Kidney (tissue), 13 donors: ENCODE measurements at regions not wholly inside any gene's neighbourhood (a gene's known extent, or its start where the extent isn't known, plus 50 kb on each side); places are given as distances from the start of the nearest gene placed in this dataset.

ENCODE experiments used
- DNase-seq, 5 donors: peaks; one replicate each; pipeline ENCODE4 v3.0.0-alpha.2; 2013 to 2020
- FAIRE-seq: peaks from 2 replicates; lab custom pipeline; 2012; peaks lifted over from hg19 to GRCh38; lab: Jason Lieb, UNC
- H3K27ac ChIP-seq, 2 donors: one replicate each; pipeline ENCODE4 v1.7.0; 2013; ENCODE audit warnings: low read depth in 2 of 2, low read length in 2 of 2, inconsistent platforms in 1 of 2
- H3K27me3 ChIP-seq: one replicate; pipeline ENCODE4 v1.7.1; 2013; ENCODE audit warnings: low read length, inconsistent platforms; ENCODE audit not compliant: control insufficient read depth, insufficient read depth
- H3K36me3 ChIP-seq, 3 donors: one replicate each; pipeline versions ENCODE4 v1.7.0 to v1.7.1; 2013; ENCODE audit warnings: low read length in 3 of 3, control low read depth in 1 of 3, inconsistent platforms in 1 of 3; ENCODE audit not compliant: insufficient read depth in 3 of 3, control insufficient read depth in 2 of 3
- H3K4me1 ChIP-seq, 3 donors: one replicate each; pipeline versions ENCODE4 v1.7.0 to v1.7.1; 2013; ENCODE audit warnings: low read length in 3 of 3, inconsistent platforms in 1 of 3, low read depth in 1 of 3; ENCODE audit not compliant: control insufficient read depth in 2 of 3, insufficient read depth in 2 of 3
- H3K4me3 ChIP-seq, 3 donors: one replicate each; pipeline versions ENCODE4 v1.7.0 to v1.8.1; 2013; ENCODE audit warnings: low read length in 3 of 3, control low read depth in 1 of 3, inconsistent platforms in 1 of 3
- H3K9ac ChIP-seq, 3 donors: one replicate each; pipeline versions ENCODE4 v1.7.0 to v1.7.1; 2013; ENCODE audit warnings: low read length in 3 of 3, control low read depth in 1 of 3, inconsistent platforms in 1 of 3
- H3K9me3 ChIP-seq, 3 donors: one replicate each; pipeline versions ENCODE4 v1.7.0 to v1.7.1; 2013; ENCODE audit warnings: low read length in 3 of 3, control low read depth in 1 of 3, inconsistent platforms in 1 of 3; ENCODE audit not compliant: control insufficient read depth in 2 of 3, insufficient read depth in 1 of 3
- CTCF ChIP-seq: IDR thresholded peaks from 3 replicates; pipeline ENCODE4 v1.5.1; 2012; ENCODE audit warnings: mild to moderate bottlenecking, moderate library complexity, borderline replicate concordance; ENCODE audit not compliant: insufficient read depth; ENCODE audit errors: extremely low read depth
- intact Hi-C: fragments of 100-400 bp; cut with DNase I; formaldehyde crosslinking; loops from one replicate; pipeline ENCODE4 v1.11.1; 2022
- donor health status: control.
- donor health status: control.
- donor health status: control.
- donor health status: control.
- donor health status: control.
- donor health status: DM: yes; HTN: yes; CAD: no.
- donor health status: Normal renal cell carcinoma (clear cell type).

GRCh38 chr3:72160351-72160750, 375.4 kb upstream of the PROK2 start:
- H3K9me3 ChIP-seq, result no peaks in the 10 kb centered on the region
- peaks cover 0 to 7% (median 4%) of the 10 kb centered on the region in 3 donors for H3K4me1 ChIP-seq
- TF ChIP-seq CTCF, result no peak
- H3K27me3 ChIP-seq, result no peaks in the 10 kb centered on the region
- no peaks in the 10 kb centered on the region for H3K36me3 ChIP-seq
- H3K4me3 ChIP-seq, result no peak overlapping the region
- DNase-seq, result no peak
- no peak overlapping the region for H3K9ac ChIP-seq
- H3K27ac ChIP-seq, result no peak overlapping the region
- no peak for FAIRE-seq
- intact Hi-C loops, result no loop called here

- peaks cover 0 to 7% (median 4%) of the 10 kb centered on the region in 3 donors for H3K4me1 ChIP-seq
- no peak overlapping the region for H3K9ac ChIP-seq
- H3K27ac ChIP-seq, result no peak overlapping the region
- H3K27me3 ChIP-seq, result no peaks in the 10 kb centered on the region
- no peak overlapping the region for H3K4me3 ChIP-seq
- FAIRE-seq, result no peak
- no peaks in the 10 kb centered on the region for H3K9me3 ChIP-seq
- H3K36me3 ChIP-seq, result no peaks in the 10 kb centered on the region
- intact Hi-C loops, result no loop called here
- DNase-seq, result no peak
- TF ChIP-seq CTCF, result no peak
These were observed 374.5 kb upstream of the PROK2 start for GRCh38 chr3:72159487-72159886.

- TF ChIP-seq CTCF, result no peak
- FAIRE-seq (no peak), DNase-seq (peak; percentile 33 to 77 (median 65))
- H3K4me1 ChIP-seq, result peaks cover 0 to 7% (median 4%) of the 10 kb centered on the region in 3 donors
- H3K27ac ChIP-seq, result no peak overlapping the region
- no peaks in the 10 kb centered on the region for H3K9me3 ChIP-seq
- intact Hi-C loops, result no loop called here
- no peak overlapping the region for H3K4me3 ChIP-seq
- no peak overlapping the region for H3K9ac ChIP-seq
- H3K27me3 ChIP-seq, result no peaks in the 10 kb centered on the region
- H3K36me3 ChIP-seq, result no peaks in the 10 kb centered on the region
These were observed 373.8 kb upstream of the PROK2 start for GRCh38 chr3:72158639-72159326.
